ENCODE measurements at regions not wholly inside any gene's neighbourhood (a gene's known extent, or its start where the extent isn't known, plus 50 kb on each side); places are given as distances from the start of the nearest gene placed in this dataset.
A peak's percentile ranks its signal among the peaks of the same experiment; 100 is the strongest.

- H2BK5ac ChIP-seq (ENCODE audit: low read length), result no peak overlapping the region
- no peak overlapping the region for H3K9ac ChIP-seq (ENCODE audit: low read length)
- no peak overlapping the region for H2BK15ac ChIP-seq (replicated peaks; ENCODE audit: low read depth)
- no peak for DNase-seq
- H3K27ac ChIP-seq (ENCODE audit: low read depth, low read length), result no peak overlapping the region
- no peak overlapping the region for H4K8ac ChIP-seq (ENCODE audit: low read depth, low read length)
- H3K27me3 ChIP-seq (ENCODE audit: insufficient read depth, low read length, poor library complexity), result no peaks in the 10 kb centered on the region
- H3K4me3 ChIP-seq (ENCODE audit: low read length), result no peak overlapping the region
- no peaks in the 10 kb centered on the region for H3K79me2 ChIP-seq (ENCODE audit: control insufficient read depth, insufficient read depth, low read length)
- H3K56ac ChIP-seq (ENCODE audit: low read length), result no peak overlapping the region
- no peak overlapping the region for H3K18ac ChIP-seq (ENCODE audit: low read length)
- no peak overlapping the region for H4K5ac ChIP-seq (ENCODE audit: low read length)
- no peaks in the 10 kb centered on the region for H3K79me1 ChIP-seq (ENCODE audit: low read length)
- H2AK5ac ChIP-seq (ENCODE audit: low read length), result no peak overlapping the region
- no peak overlapping the region for H3K4ac ChIP-seq (ENCODE audit: low read depth, low read length)
- no peak overlapping the region for H3K23ac ChIP-seq (ENCODE audit: low read length)
- WGBS (ENCODE audit: extremely low coverage, insufficient coverage, low lambda C conversion rate), result no CpG with 5 or more reads among the region's 2 CpGs
- no peaks in the 10 kb centered on the region for H3K36me3 ChIP-seq (ENCODE audit: control insufficient read depth, insufficient read depth, low read length)
- no peaks in the 10 kb centered on the region for H3K4me1 ChIP-seq (ENCODE audit: control insufficient read depth, low read depth, low read length)
- H2BK120ac ChIP-seq (ENCODE audit: low read depth, low read length), result no peak overlapping the region
- H3K4me2 ChIP-seq (ENCODE audit: low read length), result no peak overlapping the region
Measured at GRCh38 chr3:135499426-135499825, 466.1 kb upstream of the PPP2R3A start.

GRCh38 chr3:135500034-135500433 is 465.5 kb upstream of the PPP2R3A start:
- WGBS (ENCODE audit: extremely low coverage, insufficient coverage, low lambda C conversion rate), result no CpG with 5 or more reads among the region's 3 CpGs
- no peak overlapping the region for H2AK5ac ChIP-seq (ENCODE audit: low read length)

DNA sequence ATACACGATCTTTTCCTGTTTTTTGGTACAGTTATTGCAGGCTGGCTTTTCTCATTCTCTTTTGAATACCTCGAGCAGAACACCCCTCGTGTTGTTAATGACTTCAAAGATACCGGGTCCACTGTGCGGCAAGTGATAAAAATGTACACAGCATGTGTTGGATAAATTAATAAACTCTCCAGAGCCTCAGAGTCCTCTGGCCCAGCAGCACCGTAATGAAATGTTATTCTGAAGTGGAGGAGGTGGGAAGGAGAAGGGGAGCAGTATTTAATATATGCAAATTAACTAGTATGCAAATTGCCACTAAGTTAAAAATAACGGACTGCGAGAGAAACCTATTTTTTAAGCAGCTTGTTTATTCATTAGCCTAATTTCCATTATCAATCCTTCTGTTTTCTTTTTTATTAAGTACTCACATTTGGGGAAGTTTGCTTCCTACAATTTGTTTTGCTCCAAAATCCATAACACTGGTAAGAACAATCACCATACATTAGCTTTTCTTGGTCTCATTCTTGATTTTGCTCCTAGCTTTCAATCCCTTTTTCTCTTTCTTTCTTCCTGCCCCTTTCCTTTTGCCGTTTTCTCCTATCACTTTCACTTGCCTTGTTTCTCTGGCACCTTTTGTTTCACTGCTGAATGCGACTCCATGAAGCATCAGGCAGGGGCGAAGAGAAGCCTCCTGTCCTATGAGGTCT is 462.3 kb upstream of the PPP2R3A start:
- no peak overlapping the region for H2AK5ac ChIP-seq (ENCODE audit: low read length)
- no peaks in the 10 kb centered on the region for H3K36me3 ChIP-seq (ENCODE audit: control insufficient read depth, insufficient read depth, low read length)
- no CpG with 5 or more reads among the region's 11 CpGs for WGBS (ENCODE audit: extremely low coverage, insufficient coverage, low lambda C conversion rate)
- H3K9ac ChIP-seq (ENCODE audit: low read length), result no peak overlapping the region
- no peak overlapping the region for H4K8ac ChIP-seq (ENCODE audit: low read depth, low read length)
- no peaks in the 10 kb centered on the region for H3K79me2 ChIP-seq (ENCODE audit: control insufficient read depth, insufficient read depth, low read length)
- H2BK120ac ChIP-seq (ENCODE audit: low read depth, low read length), result no peak overlapping the region
- no peak overlapping the region for H3K27ac ChIP-seq (ENCODE audit: low read depth, low read length)
- H2BK5ac ChIP-seq (ENCODE audit: low read length), result no peak overlapping the region
- no peaks in the 10 kb centered on the region for H3K79me1 ChIP-seq (ENCODE audit: low read length)
- H3K27me3 ChIP-seq (ENCODE audit: insufficient read depth, low read length, poor library complexity), result no peaks in the 10 kb centered on the region
- H2BK15ac ChIP-seq (replicated peaks; ENCODE audit: low read depth), result no peak overlapping the region
- no peak overlapping the region for H3K18ac ChIP-seq (ENCODE audit: low read length)
- no peak overlapping the region for H3K23ac ChIP-seq (ENCODE audit: low read length)
- H3K4me2 ChIP-seq (ENCODE audit: low read length), result no peak overlapping the region
- no peak overlapping the region for H4K5ac ChIP-seq (ENCODE audit: low read length)
- H3K4me3 ChIP-seq (ENCODE audit: low read length), result no peak overlapping the region
- no peak for DNase-seq
- no peak overlapping the region for H3K4ac ChIP-seq (ENCODE audit: low read depth, low read length)
- no peaks in the 10 kb centered on the region for H3K4me1 ChIP-seq (ENCODE audit: control insufficient read depth, low read depth, low read length)
- peak overlapping the region; percentile 9 for H3K56ac ChIP-seq (ENCODE audit: low read length)

More at GRCh38 chr3:135500034-135500433, 465.5 kb upstream of the PPP2R3A start:
- H2BK120ac ChIP-seq (ENCODE audit: low read depth, low read length), result no peak overlapping the region
- no peak overlapping the region for H3K9ac ChIP-seq (ENCODE audit: low read length)
- no peaks in the 10 kb centered on the region for H3K4me1 ChIP-seq (ENCODE audit: control insufficient read depth, low read depth, low read length)
- H4K8ac ChIP-seq (ENCODE audit: low read depth, low read length), result no peak overlapping the region
- H3K27ac ChIP-seq (ENCODE audit: low read depth, low read length), result no peak overlapping the region
- H4K5ac ChIP-seq (ENCODE audit: low read length), result no peak overlapping the region
- H3K4me2 ChIP-seq (ENCODE audit: low read length), result no peak overlapping the region
- no peak overlapping the region for H3K4ac ChIP-seq (ENCODE audit: low read depth, low read length)
- DNase-seq, result no peak
- no peaks in the 10 kb centered on the region for H3K36me3 ChIP-seq (ENCODE audit: control insufficient read depth, insufficient read depth, low read length)
- no peak overlapping the region for H2BK5ac ChIP-seq (ENCODE audit: low read length)
- no peak overlapping the region for H2BK15ac ChIP-seq (replicated peaks; ENCODE audit: low read depth)
- no peak overlapping the region for H3K56ac ChIP-seq (ENCODE audit: low read length)
- H3K79me1 ChIP-seq (ENCODE audit: low read length), result no peaks in the 10 kb centered on the region
- H3K4me3 ChIP-seq (ENCODE audit: low read length), result no peak overlapping the region
- H3K23ac ChIP-seq (ENCODE audit: low read length), result no peak overlapping the region
- no peaks in the 10 kb centered on the region for H3K79me2 ChIP-seq (ENCODE audit: control insufficient read depth, insufficient read depth, low read length)
- H3K27me3 ChIP-seq (ENCODE audit: insufficient read depth, low read length, poor library complexity), result no peaks in the 10 kb centered on the region
- H3K18ac ChIP-seq (ENCODE audit: low read length), result no peak overlapping the region

DNA sequence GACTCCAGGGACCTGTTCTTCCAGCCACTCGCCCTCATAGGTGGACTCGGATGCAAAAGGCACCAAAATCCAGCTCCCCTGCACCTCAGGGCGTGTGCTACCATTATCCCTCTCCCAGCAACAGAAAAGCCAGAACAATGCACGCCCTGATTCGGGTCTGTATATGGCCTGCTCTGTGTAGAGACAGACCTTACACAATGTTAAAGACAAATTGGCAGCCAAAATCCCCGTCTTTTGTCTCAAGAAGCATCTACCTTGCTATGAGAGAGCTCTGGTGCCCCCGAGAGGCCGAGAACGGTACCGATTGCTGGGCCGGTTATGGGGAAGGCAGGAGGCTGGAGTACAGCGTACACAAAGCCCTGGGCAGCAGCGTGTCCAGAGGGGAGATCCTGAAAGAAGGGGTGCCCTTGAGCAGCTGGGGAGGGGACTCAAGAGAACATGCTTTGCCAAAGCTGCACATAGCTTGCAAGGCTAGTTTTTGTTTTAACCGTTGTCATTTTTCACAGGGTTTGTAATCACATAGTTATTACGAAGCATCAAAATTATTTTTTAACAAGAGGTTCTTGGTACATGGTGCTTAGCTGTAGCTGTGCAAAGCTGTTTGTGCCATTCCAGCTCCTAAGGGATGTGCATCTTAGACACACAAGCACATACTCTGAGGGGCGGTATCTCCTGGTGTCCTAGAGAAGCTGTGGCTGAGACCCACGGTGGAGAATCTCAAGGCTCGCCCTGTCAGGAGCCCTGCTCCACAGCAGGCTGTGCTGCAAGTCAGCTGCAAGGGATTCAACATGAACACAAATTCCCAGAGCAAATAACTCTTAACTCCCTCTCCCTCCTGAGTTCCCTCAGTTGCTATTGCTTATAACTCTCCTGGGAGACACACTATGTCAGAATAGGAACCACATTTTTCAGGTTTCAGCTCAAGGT is 461.5 kb upstream of the PPP2R3A start:
- Histone ChIP-seq H2BK15ac (replicated peaks; ENCODE audit: low read depth) (no peak overlapping the region), H3K4ac (ENCODE audit: low read depth, low read length) (no peak overlapping the region), H3K27ac (ENCODE audit: low read depth, low read length) (no peak overlapping the region), H3K79me2 (ENCODE audit: control insufficient read depth, insufficient read depth, low read length) (no peaks in the 10 kb centered on the region), H3K36me3 (ENCODE audit: control insufficient read depth, insufficient read depth, low read length) (no peaks in the 10 kb centered on the region), H3K9ac (ENCODE audit: low read length) (no peak overlapping the region), H3K23ac (ENCODE audit: low read length) (no peak overlapping the region), H3K27me3 (ENCODE audit: insufficient read depth, low read length, poor library complexity) (no peaks in the 10 kb centered on the region), H2BK120ac (ENCODE audit: low read depth, low read length) (no peak overlapping the region), H4K8ac (ENCODE audit: low read depth, low read length) (no peak overlapping the region), H2BK5ac (ENCODE audit: low read length) (no peak overlapping the region), H4K5ac (ENCODE audit: low read length) (no peak overlapping the region), H3K4me1 (ENCODE audit: control insufficient read depth, low read depth, low read length) (no peaks in the 10 kb centered on the region), H2AK5ac (ENCODE audit: low read length) (no peak overlapping the region), H3K4me3 (ENCODE audit: low read length) (no peak overlapping the region), H3K18ac (ENCODE audit: low read length) (no peak overlapping the region), H3K79me1 (ENCODE audit: low read length) (no peaks in the 10 kb centered on the region), H3K4me2 (ENCODE audit: low read length) (peak overlapping the region; percentile 7), H3K56ac (ENCODE audit: low read length) (peak overlapping the region; percentile 9)
- DNase-seq, result peak; percentile 84
- no CpG with 5 or more reads among the region's 18 CpGs for WGBS (ENCODE audit: extremely low coverage, insufficient coverage, low lambda C conversion rate)

DNA sequence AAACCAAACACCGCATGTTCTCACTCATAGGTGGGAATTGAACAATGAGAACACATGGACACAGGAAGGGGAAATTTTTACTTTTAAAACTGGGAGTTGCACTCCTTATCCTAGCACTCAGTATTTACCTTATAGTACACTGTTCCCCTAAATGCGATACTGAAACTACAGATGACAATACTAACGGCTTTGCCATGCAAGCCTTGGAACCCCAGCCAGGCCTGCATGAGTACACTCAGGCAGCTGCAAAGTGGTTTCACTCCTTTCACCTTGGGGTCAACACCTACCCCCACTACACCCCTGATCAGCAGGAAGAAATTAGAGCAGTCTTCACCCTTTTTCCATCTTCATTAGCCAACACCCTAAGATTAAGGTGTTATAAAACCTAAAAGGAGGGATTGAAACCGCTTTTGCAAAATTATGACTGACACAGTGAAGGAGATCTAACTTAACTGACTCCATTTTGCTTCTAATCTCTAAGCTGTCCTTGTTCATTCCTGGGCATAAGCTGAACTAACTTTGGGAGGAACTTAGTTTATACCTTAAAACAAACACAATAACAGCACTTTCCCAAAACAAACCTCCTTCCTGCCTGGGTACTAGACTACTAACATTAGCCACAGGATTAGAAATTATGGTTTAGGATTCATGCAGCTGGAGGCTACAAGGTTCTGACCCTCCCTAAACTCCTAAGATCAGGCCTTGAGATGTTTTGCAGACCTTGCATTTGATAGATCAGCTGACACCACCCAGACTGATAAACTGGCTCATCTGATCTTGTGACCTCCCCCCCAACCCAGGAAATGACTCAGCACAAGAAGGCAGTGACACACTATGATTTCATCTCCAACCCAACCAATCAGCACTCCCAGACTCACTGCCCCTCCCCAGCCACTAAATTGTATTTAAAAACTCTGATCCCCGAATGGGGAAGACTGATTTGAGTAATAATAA is 452.1 kb upstream of the PPP2R3A start:
- no CpG with 5 or more reads among the region's 5 CpGs for WGBS (ENCODE audit: extremely low coverage, insufficient coverage, low lambda C conversion rate)
- Histone ChIP-seq H3K79me1 (ENCODE audit: low read length) (no peaks in the 10 kb centered on the region), H3K4ac (ENCODE audit: low read depth, low read length) (peak overlapping the region; percentile 52), H3K23ac (ENCODE audit: low read length) (no peak overlapping the region), H2BK120ac (ENCODE audit: low read depth, low read length) (peak overlapping the region; percentile 67), H4K5ac (ENCODE audit: low read length) (no peak overlapping the region), H3K36me3 (ENCODE audit: control insufficient read depth, insufficient read depth, low read length) (no peaks in the 10 kb centered on the region), H2BK15ac (replicated peaks; ENCODE audit: low read depth) (no peak overlapping the region), H2AK5ac (ENCODE audit: low read length) (no peak overlapping the region), H2BK5ac (ENCODE audit: low read length) (no peak overlapping the region), H3K27me3 (ENCODE audit: insufficient read depth, low read length, poor library complexity) (no peaks in the 10 kb centered on the region), H3K27ac (ENCODE audit: low read depth, low read length) (no peak overlapping the region), H4K8ac (ENCODE audit: low read depth, low read length) (no peak overlapping the region), H3K79me2 (ENCODE audit: control insufficient read depth, insufficient read depth, low read length) (no peaks in the 10 kb centered on the region), H3K56ac (ENCODE audit: low read length) (no peak overlapping the region), H3K18ac (ENCODE audit: low read length) (no peak overlapping the region), H3K9ac (ENCODE audit: low read length) (no peak overlapping the region), H3K4me3 (ENCODE audit: low read length) (no peak overlapping the region), H3K4me2 (ENCODE audit: low read length) (no peak overlapping the region), H3K4me1 (ENCODE audit: control insufficient read depth, low read depth, low read length) (peaks cover 2% of the 10 kb centered on the region)
- peak; percentile 94 for DNase-seq

Measured in mesendoderm (in vitro differentiated cells).